Vagina (tissue), 2 donors: ENCODE measurements at regions not wholly inside any gene's neighbourhood (a gene's known extent, or its start where the extent isn't known, plus 50 kb on each side); places are given as distances from the start of the nearest gene placed in this dataset.

ENCODE experiments used
- DNase-seq, 2 donors: peaks; one replicate each; pipeline ENCODE4 v3.0.0-alpha.2; 2017; ENCODE audit errors: extremely low spot score in 2 of 2
- H3K27ac ChIP-seq: fragments of 200-600 bp; sonication (generic); one replicate; pipeline ENCODE4 v1.5.1; 2019
- H3K27me3 ChIP-seq: fragments of 200-600 bp; sonication (generic); one replicate; pipeline ENCODE4 v1.5.1; 2019
- H3K36me3 ChIP-seq, 2 donors: fragments of 200-600 bp; sonication (generic); one replicate each; pipeline ENCODE4 v1.5.1; 2017 to 2019
- H3K4me1 ChIP-seq: fragments of 200-600 bp; sonication (generic); one replicate; pipeline ENCODE4 v1.5.1; 2019
- H3K4me3 ChIP-seq, 2 donors: fragments of 200-600 bp; sonication (generic); 1 replicate in 1 of 2; 2 replicates in 1 of 2; pipeline ENCODE4 v1.5.1; 2016 to 2019
- H3K9me3 ChIP-seq: fragments of 200-600 bp; sonication (generic); one replicate; pipeline ENCODE4 v1.5.1; 2019
- POLR2A ChIP-seq, 2 donors: fragments of 450-650 bp; IDR thresholded peaks; one replicate each; pipeline ENCODE4 v1.6.1; 2017; ENCODE audit warnings: antibody characterized with exemption in 2 of 2, mild to moderate bottlenecking in 2 of 2, moderate library complexity in 2 of 2
- POLR2AphosphoS5 ChIP-seq, 2 donors: sonication (generic); formaldehyde crosslinking; IDR thresholded peaks; one replicate each; pipeline ENCODE4 v1.9.0; 2017; ENCODE audit warnings: antibody characterized with exemption in 2 of 2, mild to moderate bottlenecking in 2 of 2, low read depth in 1 of 2; ENCODE audit not compliant: insufficient read depth in 1 of 2
- intact Hi-C: fragments of 100-400 bp; cut with DNase I; formaldehyde crosslinking; loops from one replicate; pipeline ENCODE4 v1.15.1; 2023
- TF ChIP-seq, protein P1 (sequence below), 3 experiments: fragments of 450-650 bp in 2 of 3; fragments of 200-600 bp in 1 of 3; sonication (generic) in 1 of 3; IDR thresholded peaks; one replicate each; pipeline ENCODE4 v1.5.1; 2017 to 2019; ENCODE audit warnings: antibody characterized with exemption in 3 of 3, mild to moderate bottlenecking in 2 of 3, moderate library complexity in 2 of 3

DNA sequence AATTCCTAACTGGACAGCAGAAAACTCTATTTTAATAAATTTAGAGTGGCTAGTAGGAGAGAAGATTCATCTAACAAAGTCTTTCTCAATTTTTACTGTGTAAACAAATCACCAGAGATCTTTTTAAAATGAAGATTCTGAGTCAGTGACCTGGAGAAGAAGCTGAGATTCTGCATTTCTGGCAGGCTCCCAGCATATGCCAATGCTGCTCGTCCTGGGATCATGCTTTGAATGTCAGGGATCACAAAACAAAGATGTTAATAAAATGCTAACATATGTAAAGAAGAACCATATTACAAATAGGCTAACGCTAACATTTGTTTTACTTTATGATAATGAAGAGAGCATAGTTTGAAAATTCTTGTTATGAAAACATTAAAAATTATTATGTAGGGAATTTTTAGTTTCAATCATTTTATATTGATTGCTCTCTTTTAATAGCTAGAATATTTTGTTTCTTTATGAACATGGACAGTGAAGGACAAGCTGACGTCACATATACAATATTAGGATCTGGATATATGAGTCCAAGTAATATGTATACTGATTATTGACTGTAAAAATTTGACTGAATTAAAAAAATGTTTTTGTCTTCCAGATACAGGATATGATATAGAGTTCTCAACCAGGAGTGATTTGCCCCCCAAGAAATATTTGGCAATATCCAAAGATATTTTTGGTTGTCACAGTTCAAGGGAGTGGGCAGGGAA, 160.8 kb upstream of the GPR149 start:
- intact Hi-C loops = no loop called here
- no peaks in the 10 kb centered on the region for H3K36me3 ChIP-seq
- H3K4me3 ChIP-seq = no peak overlapping the region
- no peaks in the 10 kb centered on the region for H3K27me3 ChIP-seq
- no peak for DNase-seq
- no peaks in the 10 kb centered on the region for H3K9me3 ChIP-seq
- TF ChIP-seq POLR2A (IDR thresholded peaks at IDR 0.05) (no peak), POLR2AphosphoS5 (IDR thresholded peaks at IDR 0.05; ENCODE audit: insufficient read depth in 1 of 2, low read depth in 1 of 2) (no peak)
- TF ChIP-seq, protein P1, sequence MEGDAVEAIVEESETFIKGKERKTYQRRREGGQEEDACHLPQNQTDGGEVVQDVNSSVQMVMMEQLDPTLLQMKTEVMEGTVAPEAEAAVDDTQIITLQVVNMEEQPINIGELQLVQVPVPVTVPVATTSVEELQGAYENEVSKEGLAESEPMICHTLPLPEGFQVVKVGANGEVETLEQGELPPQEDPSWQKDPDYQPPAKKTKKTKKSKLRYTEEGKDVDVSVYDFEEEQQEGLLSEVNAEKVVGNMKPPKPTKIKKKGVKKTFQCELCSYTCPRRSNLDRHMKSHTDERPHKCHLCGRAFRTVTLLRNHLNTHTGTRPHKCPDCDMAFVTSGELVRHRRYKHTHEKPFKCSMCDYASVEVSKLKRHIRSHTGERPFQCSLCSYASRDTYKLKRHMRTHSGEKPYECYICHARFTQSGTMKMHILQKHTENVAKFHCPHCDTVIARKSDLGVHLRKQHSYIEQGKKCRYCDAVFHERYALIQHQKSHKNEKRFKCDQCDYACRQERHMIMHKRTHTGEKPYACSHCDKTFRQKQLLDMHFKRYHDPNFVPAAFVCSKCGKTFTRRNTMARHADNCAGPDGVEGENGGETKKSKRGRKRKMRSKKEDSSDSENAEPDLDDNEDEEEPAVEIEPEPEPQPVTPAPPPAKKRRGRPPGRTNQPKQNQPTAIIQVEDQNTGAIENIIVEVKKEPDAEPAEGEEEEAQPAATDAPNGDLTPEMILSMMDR (IDR thresholded peaks at IDR 0.05) = no peak
- H3K27ac ChIP-seq = no peak overlapping the region
- H3K4me1 ChIP-seq = no peaks in the 10 kb centered on the region

GRCh38 chr3:154588831-154589230, 158.8 kb upstream of the GPR149 start:
- Histone ChIP-seq H3K27ac (no peak overlapping the region), H3K27me3 (no peaks in the 10 kb centered on the region), H3K4me3 (no peak overlapping the region), H3K36me3 (no peaks in the 10 kb centered on the region), H3K4me1 (no peaks in the 10 kb centered on the region), H3K9me3 (no peaks in the 10 kb centered on the region)
- no peak for DNase-seq
- intact Hi-C loops = no loop called here
- no peak for TF ChIP-seq POLR2A (IDR thresholded peaks at IDR 0.05)
- TF ChIP-seq, protein P1 (IDR thresholded peaks at IDR 0.05) = no peak
- no peak for TF ChIP-seq POLR2AphosphoS5 (IDR thresholded peaks at IDR 0.05; ENCODE audit: insufficient read depth in 1 of 2, low read depth in 1 of 2)

DNA sequence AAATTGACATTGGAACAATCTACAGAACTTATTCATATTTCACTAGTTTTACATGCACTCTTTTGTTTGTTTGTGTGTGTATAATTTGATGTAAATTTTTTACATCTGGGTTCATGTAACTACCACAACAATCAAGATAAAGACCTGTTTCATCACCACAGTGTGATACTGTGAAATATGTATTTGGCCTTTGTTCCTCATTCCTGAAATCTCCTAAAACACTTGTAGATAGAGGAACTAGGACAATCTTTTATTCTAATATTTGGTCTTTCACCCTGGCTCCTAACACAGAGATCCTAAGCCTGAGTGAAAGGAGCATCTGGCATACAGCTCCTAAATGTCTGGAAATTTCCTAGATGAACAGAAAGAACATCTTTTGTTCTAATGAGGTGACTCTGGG, 155.0 kb upstream of the GPR149 start:
- no peak for DNase-seq
- H3K27me3 ChIP-seq = no peaks in the 10 kb centered on the region
- intact Hi-C loops = no loop called here
- H3K4me1 ChIP-seq = no peaks in the 10 kb centered on the region
- H3K27ac ChIP-seq = no peak overlapping the region
- H3K9me3 ChIP-seq = no peaks in the 10 kb centered on the region
- no peak overlapping the region for H3K4me3 ChIP-seq
- no peaks in the 10 kb centered on the region for H3K36me3 ChIP-seq
- TF ChIP-seq POLR2A (IDR thresholded peaks at IDR 0.05) (no peak), POLR2AphosphoS5 (IDR thresholded peaks at IDR 0.05; ENCODE audit: insufficient read depth in 1 of 2, low read depth in 1 of 2) (no peak)
- TF ChIP-seq, protein P1 (IDR thresholded peaks at IDR 0.05) = no peak

- H3K27ac ChIP-seq = no peak overlapping the region
- H3K36me3 ChIP-seq = no peaks in the 10 kb centered on the region
- no peaks in the 10 kb centered on the region for H3K9me3 ChIP-seq
- intact Hi-C loops = no loop called here
- no peak overlapping the region for H3K4me3 ChIP-seq
- TF ChIP-seq, protein P1 (IDR thresholded peaks at IDR 0.05) = no peak
- TF ChIP-seq POLR2A (IDR thresholded peaks at IDR 0.05) = no peak
- no peak for TF ChIP-seq POLR2AphosphoS5 (IDR thresholded peaks at IDR 0.05; ENCODE audit: insufficient read depth in 1 of 2, low read depth in 1 of 2)
- no peaks in the 10 kb centered on the region for H3K4me1 ChIP-seq
- DNase-seq = no peak
- H3K27me3 ChIP-seq = no peaks in the 10 kb centered on the region
These were observed 154.1 kb upstream of the GPR149 start for GRCh38 chr3:154584041-154584440.

DNA sequence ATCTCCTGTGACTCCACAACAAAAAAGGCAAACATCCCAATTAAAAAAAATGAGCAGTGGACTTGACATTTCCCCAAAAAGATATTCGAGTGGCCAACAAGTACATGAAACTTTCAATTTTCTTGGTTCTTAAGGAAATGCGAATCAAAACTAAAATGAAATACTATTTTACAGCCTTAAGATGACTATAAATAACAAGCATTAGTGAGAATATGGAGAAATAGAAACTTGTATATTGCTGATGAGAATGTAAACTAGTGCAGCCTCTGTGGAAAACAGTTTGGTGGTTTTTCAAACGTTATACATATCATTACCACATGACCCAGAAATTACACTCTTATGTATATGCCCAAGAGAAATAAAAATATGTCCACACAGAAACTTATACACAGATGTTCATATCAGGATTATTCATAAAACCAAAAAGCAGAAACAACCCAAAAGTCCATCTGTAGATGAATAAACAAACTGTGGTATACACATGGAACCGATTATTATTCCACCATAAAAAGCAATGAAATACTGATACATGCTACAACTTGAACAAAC, 153.2 kb upstream of the GPR149 start:
- no peak overlapping the region for H3K27ac ChIP-seq
- intact Hi-C loops = no loop called here
- TF ChIP-seq POLR2A (IDR thresholded peaks at IDR 0.05) (no peak), POLR2AphosphoS5 (IDR thresholded peaks at IDR 0.05; ENCODE audit: insufficient read depth in 1 of 2, low read depth in 1 of 2) (no peak)
- TF ChIP-seq, protein P1 (IDR thresholded peaks at IDR 0.05) = no peak

More for the DNA sequence above, 153.2 kb upstream of the GPR149 start:
- Histone ChIP-seq H3K4me1 (no peaks in the 10 kb centered on the region), H3K9me3 (no peaks in the 10 kb centered on the region), H3K27me3 (no peaks in the 10 kb centered on the region), H3K4me3 (no peak overlapping the region), H3K36me3 (no peaks in the 10 kb centered on the region)
- no peak for DNase-seq
